Karpas-422 (cell line): ENCODE measurements at regions not wholly inside any gene's neighbourhood (a gene's known extent, or its start where the extent isn't known, plus 50 kb on each side); places are given as distances from the start of the nearest gene placed in this dataset.

Experiments
- DNase-seq: peaks from one replicate; pipeline ENCODE4 v3.0.0-alpha.2; 2015
- H2AFZ ChIP-seq: fragments of 200-600 bp; sonication (generic); 2 replicates; pipeline ENCODE4 v1.6.1; 2014; ENCODE audit warnings: antibody characterized with exemption, low read length, mixed read lengths
- H3K27ac ChIP-seq: fragments of 200-600 bp; sonication (generic); 2 replicates; pipeline ENCODE4 v1.5.1; 2014; ENCODE audit warnings: mild to moderate bottlenecking, low read length, moderate library complexity
- H3K27me3 ChIP-seq: fragments of 200-600 bp; sonication (generic); 2 replicates; pipeline ENCODE4 v1.6.1; 2014; ENCODE audit warnings: low read length, mixed read lengths
- H3K36me3 ChIP-seq: fragments of 200-600 bp; sonication (generic); 2 replicates; pipeline ENCODE4 v1.6.1; 2014; ENCODE audit warnings: low read length, mixed read lengths; ENCODE audit not compliant: insufficient read depth
- H3K4me1 ChIP-seq: fragments of 200-600 bp; sonication (generic); 2 replicates; pipeline ENCODE4 v1.6.1; 2014; ENCODE audit warnings: mild to moderate bottlenecking, low read length, mixed read lengths
- H3K4me2 ChIP-seq: fragments of 200-600 bp; sonication (generic); 2 replicates; pipeline ENCODE4 v1.6.1; 2014; ENCODE audit warnings: low read length, low read depth, mild to moderate bottlenecking; ENCODE audit not compliant: poor library complexity, severe bottlenecking
- H3K4me3 ChIP-seq: fragments of 200-600 bp; sonication (generic); 2 replicates; pipeline ENCODE4 v1.5.1; 2014; ENCODE audit warnings: mild to moderate bottlenecking, antibody characterized with exemption, low read length, mixed read lengths
- H3K79me2 ChIP-seq: fragments of 200-600 bp; sonication (generic); 2 replicates; pipeline ENCODE4 v1.6.1; 2014; ENCODE audit warnings: mild to moderate bottlenecking, low read length, mixed read lengths
- H3K9ac ChIP-seq: fragments of 200-600 bp; sonication (generic); 2 replicates; pipeline ENCODE4 v1.6.0; 2014; ENCODE audit warnings: low read length
- H3K9me2 ChIP-seq: fragments of 200-600 bp; sonication (generic), shearing (Covaris generic); replicated peaks from 2 replicates; pipeline ENCODE4 v1.6.0; 2014; ENCODE audit warnings: mild to moderate bottlenecking, low read length, moderate library complexity; ENCODE audit not compliant: insufficient read depth
- H3K9me3 ChIP-seq: fragments of 300-700, 200-600 bp; sonication (generic); 2 replicates; pipeline ENCODE4 v1.6.1; 2014; ENCODE audit warnings: low read length, mixed read lengths
- H4K20me1 ChIP-seq: fragments of 200-600 bp; sonication (generic); 2 replicates; pipeline ENCODE4 v1.6.1; 2014; ENCODE audit warnings: mild to moderate bottlenecking, antibody characterized with exemption, low read length, low read depth; ENCODE audit not compliant: insufficient read depth

GRCh38 chr5:15354021-15354420 is 146.0 kb upstream of the FBXL7 start:
- no peaks in the 10 kb centered on the region for H3K27me3 ChIP-seq
- H3K4me3 ChIP-seq: no peak overlapping the region
- H3K27ac ChIP-seq: no peak overlapping the region
- H3K9me2 ChIP-seq: no peaks in the 10 kb centered on the region
- H3K9me3 ChIP-seq: peaks cover 19% of the 10 kb centered on the region
- DNase-seq: no peak
- H3K79me2 ChIP-seq: no peaks in the 10 kb centered on the region
- H3K36me3 ChIP-seq: no peaks in the 10 kb centered on the region
- H3K9ac ChIP-seq: no peak overlapping the region
- H3K4me2 ChIP-seq: no peak overlapping the region
- H3K4me1 ChIP-seq: no peaks in the 10 kb centered on the region
- H4K20me1 ChIP-seq: no peaks in the 10 kb centered on the region
- H2AFZ ChIP-seq: no peak overlapping the region

- H3K27ac ChIP-seq: no peak overlapping the region
- H3K27me3 ChIP-seq: no peaks in the 10 kb centered on the region
- no peak overlapping the region for H2AFZ ChIP-seq
- H4K20me1 ChIP-seq: no peaks in the 10 kb centered on the region
- H3K9me3 ChIP-seq: peaks cover 19% of the 10 kb centered on the region
- H3K9ac ChIP-seq: no peak overlapping the region
- no peaks in the 10 kb centered on the region for H3K79me2 ChIP-seq
- H3K9me2 ChIP-seq: no peaks in the 10 kb centered on the region
- no peaks in the 10 kb centered on the region for H3K4me1 ChIP-seq
- DNase-seq: no peak
- H3K4me2 ChIP-seq: no peak overlapping the region
- H3K4me3 ChIP-seq: no peak overlapping the region
- H3K36me3 ChIP-seq: no peaks in the 10 kb centered on the region
Measured at GRCh38 chr5:15353086-15353645, 146.8 kb upstream of the FBXL7 start.

GRCh38 chr5:15350614-15351013 is 149.4 kb upstream of the FBXL7 start:
- H3K9me3 ChIP-seq: peaks cover 19% of the 10 kb centered on the region
- H4K20me1 ChIP-seq: no peaks in the 10 kb centered on the region
- H3K27me3 ChIP-seq: no peaks in the 10 kb centered on the region
- no peak for DNase-seq
- no peak overlapping the region for H3K4me2 ChIP-seq
- no peaks in the 10 kb centered on the region for H3K36me3 ChIP-seq
- no peaks in the 10 kb centered on the region for H3K79me2 ChIP-seq
- no peak overlapping the region for H3K4me3 ChIP-seq
- no peak overlapping the region for H3K9ac ChIP-seq
- H3K27ac ChIP-seq: no peak overlapping the region
- no peak overlapping the region for H2AFZ ChIP-seq
- H3K9me2 ChIP-seq: no peaks in the 10 kb centered on the region
- no peaks in the 10 kb centered on the region for H3K4me1 ChIP-seq

- Histone ChIP-seq H3K27ac (no peak overlapping the region), H3K9me2 (no peaks in the 10 kb centered on the region), H3K79me2 (no peaks in the 10 kb centered on the region), H3K9ac (no peak overlapping the region), H4K20me1 (no peaks in the 10 kb centered on the region), H3K9me3 (peaks cover 11% of the 10 kb centered on the region; the same call in 1 of the 2 replicates), H2AFZ (no peak overlapping the region), H3K4me3 (no peak overlapping the region), H3K27me3 (no peaks in the 10 kb centered on the region), H3K4me2 (no peak overlapping the region), H3K4me1 (no peaks in the 10 kb centered on the region), H3K36me3 (no peaks in the 10 kb centered on the region)
- DNase-seq: no peak
Measured at GRCh38 chr5:15346738-15347137, 153.2 kb upstream of the FBXL7 start.

- DNase-seq: no peak
- no peaks in the 10 kb centered on the region for H3K4me1 ChIP-seq
- no peaks in the 10 kb centered on the region for H3K9me2 ChIP-seq
- no peaks in the 10 kb centered on the region for H4K20me1 ChIP-seq
- H3K9ac ChIP-seq: no peak overlapping the region
- no peak overlapping the region for H2AFZ ChIP-seq
- H3K79me2 ChIP-seq: no peaks in the 10 kb centered on the region
- H3K4me2 ChIP-seq: no peak overlapping the region
- peaks cover 15% of the 10 kb centered on the region for H3K9me3 ChIP-seq
- H3K27me3 ChIP-seq: no peaks in the 10 kb centered on the region
- H3K36me3 ChIP-seq: no peaks in the 10 kb centered on the region
- no peak overlapping the region for H3K4me3 ChIP-seq
- no peak overlapping the region for H3K27ac ChIP-seq
Measured at GRCh38 chr5:15344954-15345353, 155.0 kb upstream of the FBXL7 start.

GRCh38 chr5:15338546-15338945 is 161.4 kb upstream of the FBXL7 start:
- no peaks in the 10 kb centered on the region for H4K20me1 ChIP-seq
- H3K27ac ChIP-seq: no peak overlapping the region
- no peak overlapping the region for H2AFZ ChIP-seq
- no peaks in the 10 kb centered on the region for H3K79me2 ChIP-seq
- H3K4me2 ChIP-seq: no peak overlapping the region
- no peak overlapping the region for H3K4me3 ChIP-seq
- peaks cover 19% of the 10 kb centered on the region for H3K9me3 ChIP-seq
- no peaks in the 10 kb centered on the region for H3K36me3 ChIP-seq
- no peak for DNase-seq
- H3K9me2 ChIP-seq: no peaks in the 10 kb centered on the region
- no peak overlapping the region for H3K9ac ChIP-seq
- H3K27me3 ChIP-seq: no peaks in the 10 kb centered on the region
- no peaks in the 10 kb centered on the region for H3K4me1 ChIP-seq

- H3K4me3 ChIP-seq: no peak overlapping the region
- H3K9ac ChIP-seq: no peak overlapping the region
- H3K4me2 ChIP-seq: no peak overlapping the region
- no peaks in the 10 kb centered on the region for H3K36me3 ChIP-seq
- no peak overlapping the region for H2AFZ ChIP-seq
- H3K27me3 ChIP-seq: no peaks in the 10 kb centered on the region
- no peaks in the 10 kb centered on the region for H3K4me1 ChIP-seq
- no peaks in the 10 kb centered on the region for H3K79me2 ChIP-seq
- H4K20me1 ChIP-seq: no peaks in the 10 kb centered on the region
- no peaks in the 10 kb centered on the region for H3K9me2 ChIP-seq
- no peak for DNase-seq
- H3K27ac ChIP-seq: no peak overlapping the region
- peaks cover 21% of the 10 kb centered on the region for H3K9me3 ChIP-seq
Measured at GRCh38 chr5:15334551-15335266, 165.3 kb upstream of the FBXL7 start.

GRCh38 chr5:15333091-15333490 is 166.9 kb upstream of the FBXL7 start:
- H3K9me3 ChIP-seq: peaks cover 21% of the 10 kb centered on the region
- H3K9ac ChIP-seq: no peak overlapping the region
- H3K27ac ChIP-seq: no peak overlapping the region

More at GRCh38 chr5:15333091-15333490, 166.9 kb upstream of the FBXL7 start:
- H3K4me3 ChIP-seq: no peak overlapping the region
- no peaks in the 10 kb centered on the region for H3K9me2 ChIP-seq
- no peaks in the 10 kb centered on the region for H3K79me2 ChIP-seq
- H2AFZ ChIP-seq: no peak overlapping the region
- H3K36me3 ChIP-seq: no peaks in the 10 kb centered on the region
- no peaks in the 10 kb centered on the region for H4K20me1 ChIP-seq
- H3K4me2 ChIP-seq: no peak overlapping the region
- DNase-seq: no peak
- no peaks in the 10 kb centered on the region for H3K4me1 ChIP-seq
- H3K27me3 ChIP-seq: no peaks in the 10 kb centered on the region
